Astrocyte of the hippocampus (primary cell): ENCODE measurements at regions not wholly inside any gene's neighbourhood (a gene's known extent, or its start where the extent isn't known, plus 50 kb on each side); places are given as distances from the start of the nearest gene placed in this dataset.

Experiments used
- DNase-seq: peaks from one replicate; pipeline ENCODE4 v3.0.0; 2011; ENCODE audit warnings: low read depth, low spot score

DNA sequence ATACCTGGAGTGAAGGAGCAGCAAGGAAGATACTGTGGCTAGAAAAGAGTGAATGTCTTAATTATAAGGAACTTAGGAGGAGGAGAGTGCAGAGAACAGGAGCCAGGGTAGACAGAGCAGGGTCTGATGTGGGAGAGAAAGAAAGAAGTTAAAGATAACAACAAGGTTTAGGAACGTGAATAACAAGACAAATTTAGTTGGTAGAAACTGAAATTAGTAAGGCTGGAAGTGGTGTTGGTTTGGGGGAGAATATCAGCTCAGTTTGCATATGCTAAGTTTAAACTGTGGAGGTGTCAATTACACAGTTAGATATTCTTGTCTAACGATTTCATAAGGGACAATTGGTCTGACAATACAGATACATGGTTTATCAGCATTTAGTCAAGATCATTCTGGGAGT is 1123.7 kb upstream of the PABPC4L start:
- DNase-seq, result no peak

DNA sequence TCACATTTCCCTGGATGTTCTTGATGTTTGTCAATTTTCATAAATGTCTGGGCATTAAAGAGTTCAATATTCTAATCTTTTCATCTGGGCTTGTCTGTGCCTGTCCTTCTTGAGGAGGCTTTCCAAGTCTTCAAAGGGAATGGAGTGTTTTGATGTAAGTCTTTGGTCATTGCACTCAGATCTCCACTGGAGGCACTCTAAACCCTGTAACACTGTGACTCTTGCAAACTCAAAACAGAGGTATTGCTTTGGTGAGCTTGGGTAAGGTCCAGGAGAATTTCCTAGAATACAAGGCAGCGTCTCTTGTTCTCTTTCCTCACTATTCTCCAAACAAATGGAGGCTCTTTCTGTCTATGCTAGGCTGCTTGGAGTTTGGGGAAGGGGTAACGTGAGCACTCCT is 1118.1 kb upstream of the PABPC4L start:
- DNase-seq, result no peak

DNA sequence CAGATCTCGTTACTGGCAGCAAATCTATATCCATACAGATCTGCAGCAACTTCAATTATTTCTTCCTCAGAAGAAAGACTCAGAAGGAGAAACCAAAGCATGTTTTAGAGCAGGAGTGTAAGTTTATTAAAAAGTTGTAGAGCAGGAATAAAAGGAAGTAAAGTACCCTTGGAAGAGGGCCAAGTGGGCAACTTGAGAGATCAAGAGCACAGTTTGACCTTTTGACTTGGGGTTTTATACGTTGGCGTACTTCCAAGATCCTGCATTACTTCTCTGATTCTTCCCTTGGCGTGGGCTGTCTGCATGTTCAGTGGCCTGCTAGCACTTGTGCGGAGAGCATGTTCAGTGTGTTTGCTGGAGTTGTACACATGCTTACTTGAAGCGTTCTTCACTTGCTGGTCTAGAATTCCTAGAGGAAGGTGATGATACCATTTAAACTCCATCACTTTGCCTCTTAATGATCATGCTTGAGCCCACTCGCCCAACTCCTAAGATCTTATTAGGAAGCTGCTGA is 1114.7 kb upstream of the PABPC4L start:
- peak; percentile 3 for DNase-seq

DNA sequence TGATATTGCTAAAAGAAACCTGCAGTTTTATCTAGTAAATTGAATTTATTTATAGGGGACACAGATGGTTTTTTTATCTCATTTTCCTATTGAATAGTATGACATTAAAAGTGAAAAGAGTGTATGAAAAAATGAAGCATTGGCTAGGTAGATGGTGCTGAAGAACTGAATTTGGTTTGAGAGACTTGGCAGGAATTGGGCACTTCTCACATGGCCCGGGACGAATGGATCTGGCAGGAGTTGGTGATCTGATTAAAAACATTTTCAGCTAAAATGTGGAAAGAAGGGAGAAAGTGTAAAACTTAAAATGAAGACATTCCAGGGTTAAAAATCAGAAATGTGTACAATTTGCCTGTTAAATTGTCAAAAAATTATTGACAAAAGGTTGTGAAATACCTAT is 1088.5 kb upstream of the PABPC4L start:
- no peak for DNase-seq

DNA sequence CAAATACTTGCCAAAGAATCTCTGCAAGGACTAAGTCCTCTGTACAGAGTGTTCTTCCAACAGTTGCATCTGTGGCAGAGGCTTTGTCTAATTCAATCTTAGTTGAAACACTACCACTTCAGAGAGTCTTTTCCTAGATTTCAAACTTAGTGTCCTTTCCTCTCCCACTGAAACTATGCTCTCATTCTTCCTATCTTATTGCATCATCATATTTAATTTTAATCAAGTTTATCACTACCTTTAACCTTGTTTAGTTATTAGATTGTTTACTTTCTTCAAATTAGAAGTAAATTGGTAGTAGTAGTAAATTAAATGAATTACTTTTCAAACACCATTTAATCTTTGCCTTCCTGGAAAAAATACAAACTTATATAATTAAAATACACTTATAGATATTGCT is 1082.3 kb upstream of the PABPC4L start:
- no peak for DNase-seq

DNA sequence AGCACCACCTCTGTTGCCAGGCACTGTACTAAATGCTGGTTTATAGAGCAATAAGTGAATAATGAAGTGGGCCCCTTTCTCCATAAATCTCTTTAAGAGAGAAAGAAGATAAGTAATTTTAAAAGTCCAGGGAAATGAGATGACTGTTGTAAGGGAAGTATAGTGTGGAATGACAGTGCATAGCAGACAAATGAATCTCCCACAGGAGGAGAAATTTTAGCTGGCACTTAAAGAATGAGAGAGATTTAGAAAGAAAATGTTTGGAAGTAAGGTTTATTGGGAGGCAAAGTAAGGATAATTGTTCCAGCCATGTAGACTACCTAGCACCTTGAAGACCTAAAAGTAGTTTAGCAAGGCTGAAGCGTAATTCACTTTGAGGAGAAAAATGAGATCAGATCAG is 1081.1 kb upstream of the PABPC4L start:
- no peak for DNase-seq

DNA sequence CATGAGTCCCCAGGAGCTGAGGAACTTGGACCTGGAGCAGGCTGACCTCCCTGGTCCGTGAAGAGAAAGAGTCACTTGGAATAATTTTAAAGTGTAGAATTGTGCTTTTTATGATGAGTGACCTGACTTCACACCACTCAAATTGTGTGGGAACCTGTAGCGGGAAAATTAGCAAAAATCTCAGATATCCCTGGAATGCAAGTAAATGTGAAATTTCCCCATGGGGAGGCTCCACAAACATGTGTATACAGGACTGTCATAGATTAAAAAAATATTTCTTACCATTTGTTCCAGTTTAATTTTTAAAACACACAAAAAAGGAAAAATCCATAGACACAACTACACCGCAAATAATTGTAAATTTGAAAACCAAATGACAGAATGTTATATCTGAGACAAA is 1079.6 kb upstream of the PABPC4L start:
- peak; percentile 36 for DNase-seq

DNA sequence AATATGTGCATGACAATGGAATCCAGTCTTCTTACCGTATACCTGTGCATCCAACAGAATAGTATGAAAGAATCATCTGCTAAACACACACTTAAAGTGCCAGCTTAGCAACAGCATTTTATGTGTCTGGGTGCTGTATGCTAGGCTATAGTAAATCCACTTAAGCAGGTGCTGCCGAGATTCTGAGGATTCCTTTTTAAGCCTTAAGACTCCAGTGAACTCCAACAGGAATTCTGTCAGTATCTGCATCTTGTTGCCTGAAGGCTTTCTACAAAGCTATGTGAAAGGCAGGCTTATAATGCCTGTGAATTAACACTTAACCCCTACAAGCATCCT is 1076.4 kb upstream of the PABPC4L start:
- DNase-seq, result no peak

DNA sequence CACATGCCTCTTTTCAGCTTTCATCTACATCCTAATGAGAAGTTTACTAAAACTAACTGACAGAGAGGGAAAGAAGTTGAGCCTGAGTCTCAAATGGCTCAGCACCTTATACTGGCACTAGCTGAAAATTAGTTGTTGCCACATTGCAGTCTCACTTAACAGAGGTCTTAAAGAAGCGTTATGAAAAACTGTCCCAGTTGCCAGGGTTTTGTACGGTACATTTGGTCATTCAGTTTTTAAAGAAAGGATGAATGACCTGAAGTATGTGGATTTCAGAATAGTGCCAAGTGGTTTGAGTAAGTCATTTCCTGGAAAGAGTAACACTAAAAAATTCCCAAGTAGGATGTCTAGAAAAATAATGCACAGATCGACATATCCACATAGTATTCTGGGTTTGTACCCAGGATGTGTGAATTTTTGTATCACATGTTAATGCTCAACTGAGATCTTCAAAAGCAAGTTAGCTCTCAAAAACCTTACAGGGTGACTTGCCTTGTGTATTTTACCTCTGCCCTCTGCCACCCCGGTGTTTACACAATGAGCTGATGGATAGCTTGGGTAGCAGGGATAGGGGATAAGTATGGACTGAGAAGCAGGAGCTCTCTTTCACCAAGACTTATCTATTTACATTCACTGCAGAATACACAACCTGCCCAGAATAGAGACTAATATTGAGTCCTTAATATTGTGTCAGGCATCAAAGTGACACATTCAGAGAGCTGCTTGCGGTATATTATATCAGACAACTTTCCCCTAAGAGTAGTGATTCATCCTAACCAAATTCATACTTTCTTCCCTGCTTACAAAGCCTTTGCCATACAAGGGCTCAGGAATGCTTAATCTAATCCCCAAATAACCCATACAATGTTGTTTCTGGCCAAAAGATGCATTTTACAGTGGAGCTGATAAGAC is 1075.7 kb upstream of the PABPC4L start:
- peak; percentile 79 for DNase-seq

DNA sequence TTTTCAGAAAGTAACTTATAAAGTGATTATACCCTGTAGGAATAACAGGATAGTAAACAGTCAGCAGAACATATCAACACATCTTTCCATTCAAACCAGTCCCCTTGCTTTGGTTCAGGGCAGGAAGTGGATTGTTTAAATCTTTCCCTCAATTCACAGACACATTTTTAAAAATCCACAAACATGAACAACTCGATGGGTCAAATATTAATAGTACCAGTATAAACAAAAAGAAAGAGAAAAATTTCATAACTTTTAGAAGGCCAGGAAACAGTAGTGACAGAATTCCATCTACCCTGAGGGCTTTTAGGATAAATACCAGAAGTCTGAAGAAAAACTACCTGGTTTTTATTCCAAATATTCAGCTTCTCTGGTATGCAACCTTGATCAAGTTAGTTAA is 1072.8 kb upstream of the PABPC4L start:
- DNase-seq, result no peak

DNA sequence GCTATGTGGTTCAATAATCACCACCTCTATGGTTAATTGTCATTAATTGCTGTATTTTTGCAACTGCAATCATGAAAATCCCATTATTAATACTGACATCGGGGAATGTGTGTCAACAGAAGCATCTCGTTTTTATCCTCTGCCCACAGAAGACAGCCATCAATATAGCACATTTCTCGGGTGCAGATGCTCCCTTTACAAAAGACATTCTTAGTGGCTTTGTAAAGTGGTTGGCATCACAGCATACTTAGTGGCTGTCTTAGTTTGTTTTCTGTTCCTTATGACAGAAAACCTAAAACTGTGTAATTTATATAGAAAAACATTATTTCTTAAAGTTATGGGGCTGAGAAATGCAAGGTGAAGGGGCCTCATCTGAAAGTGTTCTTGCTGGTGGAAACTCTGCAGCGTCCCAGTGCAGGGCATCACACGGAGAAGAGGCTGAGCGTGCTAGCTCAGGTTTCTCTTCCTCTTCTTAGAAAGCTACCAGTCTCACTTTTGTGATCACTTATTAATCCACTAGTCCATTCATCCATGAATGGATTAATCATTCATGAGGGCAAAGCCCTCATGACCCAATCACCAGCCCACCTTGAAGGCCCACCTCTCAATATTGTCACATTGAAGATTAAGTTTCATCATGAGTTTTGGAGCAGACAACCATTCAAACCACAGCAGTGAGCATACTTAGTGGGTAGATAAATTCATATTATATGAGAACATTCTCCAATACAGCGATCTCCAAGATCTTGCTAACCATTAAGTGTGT is 1067.7 kb upstream of the PABPC4L start:
- DNase-seq, result no peak

DNA sequence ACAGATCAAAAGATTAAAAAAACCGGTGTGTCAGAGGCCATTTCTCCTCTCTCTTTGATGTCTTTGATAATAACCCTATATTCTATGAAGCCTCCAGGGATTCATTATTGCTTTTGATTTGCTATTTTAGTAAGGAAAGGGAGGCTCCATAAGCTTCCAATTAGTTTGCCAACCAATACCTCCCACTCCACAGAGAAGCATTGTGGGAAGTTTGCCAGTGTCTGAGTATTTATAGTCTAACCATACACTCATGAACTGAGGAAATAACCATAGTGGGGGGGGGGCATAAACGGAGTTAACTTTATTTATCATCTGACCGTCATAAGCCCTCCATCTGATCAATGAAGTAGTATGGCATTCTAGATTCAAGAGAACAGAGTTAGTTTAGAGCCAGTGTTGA is 1066.8 kb upstream of the PABPC4L start:
- no peak for DNase-seq

DNA sequence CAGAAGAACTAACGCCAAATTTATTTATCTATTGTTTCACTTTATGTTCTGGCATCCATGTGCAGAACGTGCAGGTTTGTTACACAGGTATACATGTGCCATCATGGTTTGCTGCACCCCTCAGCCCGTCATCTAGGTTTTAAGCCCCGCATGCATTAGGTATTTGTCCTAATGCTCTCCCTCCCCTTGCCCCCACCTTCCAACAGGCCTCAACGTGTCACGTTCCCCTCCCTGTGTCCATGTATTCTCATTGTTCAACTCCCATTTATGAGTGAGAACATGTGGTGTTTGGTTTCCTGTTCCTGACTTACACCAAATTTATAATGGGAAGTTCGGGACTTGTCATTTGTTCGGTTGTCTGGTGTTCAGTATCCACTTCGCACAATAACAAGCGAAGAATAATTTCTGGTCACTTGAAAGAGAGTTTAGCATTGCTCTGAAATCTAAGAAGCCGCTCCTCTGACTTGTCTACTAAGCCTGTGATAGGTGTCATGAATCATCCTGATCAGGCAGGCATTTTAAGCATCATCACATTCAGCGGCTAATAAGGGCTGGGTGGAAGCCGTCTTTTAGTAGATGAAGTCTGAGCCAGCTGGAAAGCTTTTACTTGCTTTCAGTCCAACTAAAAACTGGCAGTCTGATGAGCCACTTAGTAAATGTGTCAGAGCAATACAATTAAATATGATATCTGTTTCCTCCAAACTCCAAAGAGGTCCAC is 1065.7 kb upstream of the PABPC4L start:
- DNase-seq, result peak; percentile 27

DNA sequence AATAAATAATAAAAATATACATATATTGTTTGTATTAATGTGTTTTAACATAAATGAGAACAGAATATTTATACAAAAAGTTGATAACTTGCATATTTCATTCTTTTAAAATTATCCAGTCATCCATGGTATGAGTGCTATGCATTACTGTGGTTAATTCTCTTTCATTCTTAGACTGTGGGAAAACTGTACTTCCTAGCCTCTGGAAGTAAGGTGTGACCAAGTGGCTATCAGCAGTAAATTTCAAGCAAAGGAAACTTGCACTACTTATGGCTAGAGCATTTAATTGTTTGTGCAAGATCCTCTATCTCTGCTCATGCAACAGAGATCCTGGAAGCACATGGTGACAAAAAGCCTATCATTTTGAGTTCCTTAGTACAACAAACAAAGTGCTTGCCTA is 1054.5 kb upstream of the PABPC4L start:
- DNase-seq, result peak; percentile 56

DNA sequence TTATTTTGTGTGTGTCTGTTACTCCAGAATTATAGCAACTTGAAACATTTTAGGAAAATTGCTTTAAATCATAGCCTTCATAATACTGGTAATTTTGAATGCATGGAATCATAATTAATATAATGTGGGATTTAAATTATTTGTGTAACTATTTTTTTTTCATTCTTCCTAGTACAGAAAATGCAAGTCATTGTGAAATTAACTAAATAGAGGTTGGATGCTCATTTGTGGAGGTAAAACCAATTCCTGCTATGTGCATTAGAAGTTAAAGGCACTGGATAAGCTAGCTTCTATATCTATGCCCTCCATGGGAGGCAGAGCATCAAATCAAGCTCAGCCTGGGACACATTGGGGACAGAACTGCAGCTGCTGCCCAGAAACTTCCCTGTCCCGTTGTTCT is 1048.5 kb upstream of the PABPC4L start:
- no peak for DNase-seq

DNA sequence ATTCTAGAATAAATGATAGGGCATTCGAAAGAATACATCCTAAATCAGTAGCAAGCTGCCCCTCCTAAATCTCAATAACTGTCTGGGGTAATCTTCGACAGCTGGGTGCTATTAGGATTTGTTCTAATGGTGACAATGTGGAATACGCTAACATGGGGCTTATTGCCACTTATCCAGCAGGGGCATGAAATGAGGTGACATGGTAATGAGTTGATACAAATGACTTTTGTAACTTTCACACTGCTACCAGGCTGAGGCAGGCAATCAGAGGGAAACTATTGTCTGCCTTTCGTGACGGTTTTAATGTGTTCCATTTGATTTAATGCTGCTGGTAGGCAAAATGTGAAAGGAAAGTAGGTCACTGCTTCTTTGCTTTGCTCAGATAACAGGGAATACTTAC is 1047.4 kb upstream of the PABPC4L start:
- DNase-seq, result no peak

DNA sequence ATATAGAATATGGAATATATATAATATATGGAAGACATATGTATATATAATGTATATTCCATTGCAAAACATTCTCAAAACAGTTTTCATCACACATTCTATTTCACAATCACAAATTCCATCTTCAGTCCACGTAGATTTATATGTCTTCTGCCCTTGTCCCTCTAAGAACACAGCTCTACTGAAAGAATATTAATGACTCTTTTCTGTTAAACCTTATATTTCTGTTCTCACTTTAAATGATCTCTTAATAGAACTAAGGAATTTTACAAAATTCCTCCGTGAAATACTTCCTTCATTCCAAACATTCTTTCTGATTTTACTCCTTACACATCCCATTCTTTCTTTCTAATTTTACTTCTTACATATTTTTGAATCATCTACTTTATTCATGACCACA is 1043.1 kb upstream of the PABPC4L start:
- peak; percentile 5 for DNase-seq

DNA sequence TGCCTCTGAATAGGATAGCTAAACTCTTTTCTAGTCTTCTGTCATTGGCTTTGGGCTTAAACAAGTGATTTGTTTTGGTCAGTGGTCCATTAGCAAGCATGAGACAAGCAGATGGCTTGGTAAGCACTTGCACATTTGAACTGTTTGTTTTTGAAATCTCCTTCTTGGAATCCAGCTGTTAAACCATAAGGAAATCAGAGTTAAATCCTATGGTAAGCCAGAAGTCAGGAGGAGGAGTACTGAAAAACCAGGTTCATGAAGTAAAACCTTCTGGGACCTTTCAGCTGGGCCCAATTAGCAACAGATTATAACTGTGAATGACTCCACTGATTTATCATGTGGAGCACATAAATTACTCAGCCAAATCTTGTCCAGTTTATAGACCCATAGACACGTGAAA is 1042.5 kb upstream of the PABPC4L start:
- no peak for DNase-seq

DNA sequence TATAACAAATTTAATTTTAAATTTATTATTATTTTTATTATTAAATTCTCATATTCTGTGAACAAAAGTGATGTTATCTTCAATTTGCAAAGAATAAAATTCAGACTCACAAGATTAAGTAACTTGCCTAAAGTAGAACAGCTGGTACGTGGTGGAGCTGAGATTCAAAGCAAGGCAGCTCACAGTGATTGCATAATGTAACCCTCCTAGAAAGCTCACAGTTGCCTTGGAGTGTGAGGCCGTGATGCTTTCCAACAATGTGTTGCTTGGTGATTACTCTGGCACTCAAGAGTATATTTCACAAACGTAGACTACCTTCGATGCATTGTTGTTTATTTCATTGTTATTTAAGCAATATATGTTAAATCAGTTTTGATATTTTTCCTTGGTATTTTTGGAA is 1039.2 kb upstream of the PABPC4L start:
- no peak for DNase-seq

DNA sequence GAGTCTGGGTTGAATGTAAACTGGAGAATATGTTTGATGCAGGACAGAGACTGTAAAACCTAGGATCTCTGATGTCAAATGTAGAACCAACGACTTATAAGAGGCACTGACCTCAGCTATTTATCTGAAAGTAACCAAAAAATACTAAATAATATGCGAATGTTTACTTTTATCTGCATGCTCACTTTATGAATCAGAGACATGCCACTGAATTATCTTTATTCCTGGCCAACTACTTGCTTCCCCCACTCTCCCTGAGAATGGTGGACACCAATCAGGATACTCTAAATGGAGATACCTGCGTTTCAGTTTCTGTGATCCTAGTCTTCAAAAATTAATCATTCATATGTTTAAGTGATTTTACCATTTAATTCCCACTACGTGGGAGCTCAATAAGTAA is 1038.4 kb upstream of the PABPC4L start:
- DNase-seq, result no peak

DNA sequence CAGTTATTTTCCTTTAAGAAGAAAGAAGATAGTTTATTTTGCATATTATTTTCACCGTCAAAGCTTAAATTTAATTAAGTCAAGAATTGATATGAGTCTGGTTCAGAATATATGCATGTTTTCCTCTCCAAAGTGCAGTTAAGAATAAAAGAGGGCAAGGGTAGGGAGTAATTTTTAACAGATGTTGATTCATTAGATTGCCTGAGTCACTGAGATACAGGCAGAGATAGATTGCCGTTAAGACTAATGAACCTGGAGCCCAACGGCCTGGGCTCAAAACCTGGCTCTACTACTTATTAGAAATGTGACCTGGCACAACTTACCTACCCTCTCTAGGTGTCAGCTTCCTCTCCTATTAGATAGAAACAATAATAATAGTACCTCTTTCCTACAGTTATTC is 1037.4 kb upstream of the PABPC4L start:
- DNase-seq, result no peak

DNA sequence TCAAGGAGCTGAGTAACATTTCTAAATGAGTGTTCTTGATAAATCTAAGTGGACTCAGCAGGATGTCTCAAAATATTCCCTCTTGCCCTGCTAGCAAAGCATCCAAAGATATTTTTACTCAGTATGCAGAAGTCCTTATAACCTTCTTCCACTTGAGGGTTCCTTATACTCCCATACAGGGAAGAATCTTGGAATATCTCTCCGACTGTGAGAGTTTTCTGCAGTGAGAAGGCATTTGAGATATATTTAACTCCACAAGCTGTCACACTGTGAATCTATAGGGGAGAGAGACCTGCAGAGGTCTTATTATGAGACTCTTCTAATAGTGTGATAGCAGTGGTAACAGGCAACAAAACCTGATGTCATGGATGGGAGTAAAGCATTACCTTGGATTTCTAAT is 1034.5 kb upstream of the PABPC4L start:
- no peak for DNase-seq
